WTC11 (cell line): ENCODE measurements at regions not wholly inside any gene's neighbourhood (a gene's known extent, or its start where the extent isn't known, plus 50 kb on each side); places are given as distances from the start of the nearest gene placed in this dataset.

ENCODE experiments used
- ATAC-seq: fragments of 200-7000 bp; cut with Tn5 transposase; 2 replicates; pipeline ENCODE4 v1.10.0; 2021; ENCODE audit warnings: mild to moderate bottlenecking, moderate library complexity
- CTCF ChIA-PET: fragments of 300-600 bp; sonication (Branson Sonifier 250); formaldehyde crosslinking; loops from one replicate; lab custom pipeline; 2021; ENCODE audit warnings: antibody characterized with exemption; lab: Charles Lee
- POLR2A ChIA-PET: fragments of 350-600 bp; sonication (Branson Sonifier 250); formaldehyde crosslinking; loops from one replicate; lab custom pipeline; 2021; ENCODE audit warnings: antibody characterized with exemption; lab: Charles Lee
- DNase-seq: peaks from one replicate; pipeline ENCODE4 v3.0.0; 2021; ENCODE audit warnings: low spot score
- H3K27ac Mint-ChIP-seq: 2 replicates; pipeline ENCODE4 v1.8.0; 2021; ENCODE audit warnings: mixed read lengths
- H3K27me3 Mint-ChIP-seq: 2 replicates; pipeline ENCODE4 v1.8.0; 2021; ENCODE audit warnings: low read depth, mild to moderate bottlenecking, moderate library complexity, mixed read lengths
- H3K36me3 Mint-ChIP-seq: 2 replicates; pipeline ENCODE4 v1.8.0; 2021; ENCODE audit warnings: mixed read lengths
- H3K4me1 Mint-ChIP-seq: 2 replicates; pipeline ENCODE4 v1.8.0; 2022; ENCODE audit warnings: mixed read lengths
- H3K4me3 Mint-ChIP-seq: 2 replicates; pipeline ENCODE4 v1.8.0; 2021; ENCODE audit warnings: mild to moderate bottlenecking, moderate library complexity, mixed read lengths
- H3K9me3 Mint-ChIP-seq: 2 replicates; pipeline ENCODE4 v1.8.0; 2021; ENCODE audit warnings: mixed read lengths
- AFF4 ChIP-seq: sonication (generic); formaldehyde crosslinking; IDR thresholded peaks from 2 replicates; pipeline ENCODE4 v1.8.1; 2023; ENCODE audit warnings: mild to moderate bottlenecking, missing genetic modification reagents, borderline replicate concordance
- ATF1 ChIP-seq: sonication (generic); formaldehyde crosslinking; IDR thresholded peaks from 2 replicates; pipeline ENCODE4 v1.8.1; 2023; ENCODE audit warnings: mild to moderate bottlenecking, moderate library complexity, missing genetic modification reagents
- FOXP1 ChIP-seq: sonication (generic); formaldehyde crosslinking; IDR thresholded peaks from 2 replicates; pipeline ENCODE4 v1.8.0; 2022; ENCODE audit warnings: missing genetic modification reagents, mild to moderate bottlenecking, moderate library complexity, borderline replicate concordance
- MAX ChIP-seq: sonication (generic); formaldehyde crosslinking; IDR thresholded peaks from 2 replicates; pipeline ENCODE4 v1.8.0; 2022; ENCODE audit warnings: mild to moderate bottlenecking, missing genetic modification reagents
- NFATC4 ChIP-seq: fragments of 250-450 bp; sonication (Bioruptor Pico); IDR thresholded peaks from 2 replicates; pipeline ENCODE4 v1.9.0; 2021; ENCODE audit warnings: mild to moderate bottlenecking
- NFE2L1 ChIP-seq: sonication (generic); formaldehyde crosslinking; IDR thresholded peaks from 2 replicates; pipeline ENCODE4 v1.8.1; 2023; ENCODE audit warnings: missing genetic modification reagents
- NR1H2 ChIP-seq: sonication (generic); formaldehyde crosslinking; IDR thresholded peaks from 2 replicates; pipeline ENCODE4 v1.9.0; 2021; ENCODE audit warnings: mild to moderate bottlenecking, moderate library complexity, missing genetic modification reagents
- PRDM15 ChIP-seq: sonication (generic); formaldehyde crosslinking; IDR thresholded peaks from 2 replicates; pipeline ENCODE4 v1.8.0; 2022; ENCODE audit warnings: missing genetic modification reagents
- SP1 ChIP-seq: sonication (generic); formaldehyde crosslinking; conservative IDR thresholded peaks from 2 replicates; pipeline ENCODE4 v1.8.1; 2022; ENCODE audit warnings: missing genetic modification reagents
- STAT6 ChIP-seq: sonication (generic); formaldehyde crosslinking; conservative IDR thresholded peaks from 2 replicates; pipeline ENCODE4 v1.8.1; 2023; ENCODE audit warnings: mild to moderate bottlenecking, low read depth, missing genetic modification reagents, moderate library complexity
- TP53 ChIP-seq: sonication (generic); formaldehyde crosslinking; IDR thresholded peaks from 2 replicates; pipeline ENCODE4 v1.8.1; 2023; ENCODE audit warnings: mild to moderate bottlenecking, missing genetic modification reagents
- ZNF263 ChIP-seq: sonication (generic); formaldehyde crosslinking; IDR thresholded peaks from 2 replicates; pipeline ENCODE4 v1.8.1; 2022; ENCODE audit warnings: low read depth, mild to moderate bottlenecking, moderate library complexity, missing genetic modification reagents
- ZNF416 ChIP-seq: fragments of 250-450 bp; sonication (Bioruptor Pico); IDR thresholded peaks from 2 replicates; pipeline ENCODE4 v1.9.0; 2021; ENCODE audit warnings: mild to moderate bottlenecking, inconsistent platforms
- ZNF532 ChIP-seq: fragments of 250-450 bp; sonication (Bioruptor Pico); IDR thresholded peaks from 2 replicates; pipeline ENCODE4 v1.9.0; 2021; ENCODE audit warnings: mild to moderate bottlenecking, borderline replicate concordance
- TF ChIP-seq, protein P1 (sequence below): sonication (generic); formaldehyde crosslinking; IDR thresholded peaks from 2 replicates; pipeline ENCODE4 v1.8.1; 2023; ENCODE audit warnings: mild to moderate bottlenecking, missing genetic modification reagents, moderate library complexity
- TF ChIP-seq, protein P2 (sequence below): sonication (generic); formaldehyde crosslinking; IDR thresholded peaks from 2 replicates; pipeline ENCODE4 v1.8.1; 2022; ENCODE audit warnings: missing genetic modification reagents, borderline replicate concordance
- TF ChIP-seq, protein P3 (sequence below): fragments of 250-450 bp; sonication (Bioruptor Pico); IDR thresholded peaks from 2 replicates; pipeline ENCODE4 v1.9.0; 2021; ENCODE audit warnings: moderate library complexity, mild to moderate bottlenecking, inconsistent platforms, borderline replicate concordance

DNA sequence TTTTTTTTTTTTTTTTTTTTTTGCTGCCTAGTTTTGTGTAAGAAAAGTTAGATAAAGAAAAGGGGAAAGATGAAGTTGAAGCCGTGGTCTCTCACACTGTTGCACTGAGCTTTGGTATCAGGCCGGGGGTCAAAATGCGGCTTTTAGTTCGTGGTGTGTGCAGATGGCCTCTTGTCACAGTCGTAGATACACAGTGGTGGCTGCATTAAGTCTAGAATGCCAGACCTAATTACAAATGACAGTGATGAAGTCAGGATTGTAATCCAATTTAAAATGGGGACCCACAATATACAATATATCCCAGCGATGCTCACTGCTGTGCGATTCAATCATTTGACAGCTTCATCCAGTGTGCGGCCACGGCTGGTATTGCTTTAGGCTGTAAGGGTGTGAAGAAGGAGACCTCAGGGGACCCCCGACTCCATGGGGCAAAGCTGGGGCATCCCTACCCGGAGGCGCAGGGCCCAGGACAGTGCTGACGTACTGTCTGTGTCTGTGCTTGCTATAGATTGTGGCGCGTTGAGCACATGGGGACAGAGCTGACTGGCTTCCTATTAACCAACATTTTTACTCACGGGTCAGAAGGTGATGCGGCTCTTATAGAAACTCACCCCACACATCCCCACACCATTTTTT, 210.0 kb upstream of the SOX4 start:
- Mint-ChIP-seq H3K4me1 (peaks cover 8% of the 10 kb centered on the region), H3K27me3 (no peaks in the 10 kb centered on the region), H3K4me3 (no peak overlapping the region), H3K9me3 (peaks cover 5% of the 10 kb centered on the region), H3K36me3 (no peaks in the 10 kb centered on the region), H3K27ac (no peak overlapping the region)
- CTCF ChIA-PET: no interaction called here
- POLR2A ChIA-PET: no interaction called here
- DNase-seq: no peak
- ATAC-seq: no peak
- TF ChIP-seq NFE2L1: no peak
- no peak for TF ChIP-seq ATF1 (CRISPR knock-in tag)
- TF ChIP-seq TP53 (CRISPR knock-in tag): no peak
- TF ChIP-seq ZNF263 (CRISPR knock-in tag): no peak
- no peak for TF ChIP-seq STAT6
- TF ChIP-seq NR1H2 (CRISPR knock-in tag): no peak
- no peak for TF ChIP-seq NFATC4
- no peak for TF ChIP-seq ZNF416 (CRISPR knock-in tag)
- TF ChIP-seq, protein P1, sequence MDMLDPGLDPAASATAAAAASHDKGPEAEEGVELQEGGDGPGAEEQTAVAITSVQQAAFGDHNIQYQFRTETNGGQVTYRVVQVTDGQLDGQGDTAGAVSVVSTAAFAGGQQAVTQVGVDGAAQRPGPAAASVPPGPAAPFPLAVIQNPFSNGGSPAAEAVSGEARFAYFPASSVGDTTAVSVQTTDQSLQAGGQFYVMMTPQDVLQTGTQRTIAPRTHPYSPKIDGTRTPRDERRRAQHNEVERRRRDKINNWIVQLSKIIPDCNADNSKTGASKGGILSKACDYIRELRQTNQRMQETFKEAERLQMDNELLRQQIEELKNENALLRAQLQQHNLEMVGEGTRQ (CRISPR knock-in tag): no peak
- no peak for TF ChIP-seq SP1 (CRISPR knock-in tag)
- no peak for TF ChIP-seq PRDM15 (CRISPR knock-in tag)
- TF ChIP-seq, protein P2, sequence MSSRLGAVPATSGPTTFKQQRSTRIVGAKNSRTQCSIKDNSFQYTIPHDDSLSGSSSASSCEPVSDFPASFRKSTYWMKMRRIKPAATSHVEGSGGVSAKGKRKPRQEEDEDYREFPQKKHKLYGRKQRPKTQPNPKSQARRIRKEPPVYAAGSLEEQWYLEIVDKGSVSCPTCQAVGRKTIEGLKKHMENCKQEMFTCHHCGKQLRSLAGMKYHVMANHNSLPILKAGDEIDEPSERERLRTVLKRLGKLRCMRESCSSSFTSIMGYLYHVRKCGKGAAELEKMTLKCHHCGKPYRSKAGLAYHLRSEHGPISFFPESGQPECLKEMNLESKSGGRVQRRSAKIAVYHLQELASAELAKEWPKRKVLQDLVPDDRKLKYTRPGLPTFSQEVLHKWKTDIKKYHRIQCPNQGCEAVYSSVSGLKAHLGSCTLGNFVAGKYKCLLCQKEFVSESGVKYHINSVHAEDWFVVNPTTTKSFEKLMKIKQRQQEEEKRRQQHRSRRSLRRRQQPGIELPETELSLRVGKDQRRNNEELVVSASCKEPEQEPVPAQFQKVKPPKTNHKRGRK (CRISPR knock-in tag): no peak
- TF ChIP-seq FOXP1 (CRISPR knock-in tag): no peak
- TF ChIP-seq, protein P3, sequence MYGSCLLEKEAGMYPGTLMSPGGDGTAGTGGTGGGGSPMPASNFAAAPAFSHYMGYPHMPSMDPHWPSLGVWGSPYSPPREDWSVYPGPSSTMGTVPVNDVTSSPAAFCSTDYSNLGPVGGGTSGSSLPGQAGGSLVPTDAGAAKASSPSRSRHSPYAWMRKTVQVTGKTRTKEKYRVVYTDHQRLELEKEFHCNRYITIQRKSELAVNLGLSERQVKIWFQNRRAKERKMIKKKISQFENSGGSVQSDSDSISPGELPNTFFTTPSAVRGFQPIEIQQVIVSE: no peak
- no peak for TF ChIP-seq MAX (CRISPR knock-in tag)
- no peak for TF ChIP-seq ZNF532 (CRISPR knock-in tag)
- TF ChIP-seq AFF4: no peak
